Gastroesophageal sphincter (tissue), 4 donors: ENCODE measurements at regions not wholly inside any gene's neighbourhood (a gene's known extent, or its start where the extent isn't known, plus 50 kb on each side); places are given as distances from the start of the nearest gene placed in this dataset.
"Not testable (repeated sequence)": the region's sequence is repeated elsewhere in the genome, so short reads cannot be mapped to it uniquely, and the experiment has no call there.

Experiments
- ATAC-seq: fragments of 150-250 bp; one replicate; pipeline ENCODE4 v1.9.1; 2016; ENCODE audit warnings: mild to moderate bottlenecking, moderate library complexity
- H3K27ac ChIP-seq, 4 donors: fragments of 200-600 bp; sonication (generic) in 3 of 4; 1 replicate in 3 of 4; 2 replicates in 1 of 4; pipeline ENCODE4 v1.5.1; 2016 to 2019
- H3K27me3 ChIP-seq: fragments of 200-600 bp; sonication (generic); one replicate; pipeline ENCODE4 v1.5.1; 2019
- H3K36me3 ChIP-seq, 2 donors: fragments of 200-600 bp; sonication (generic); one replicate each; pipeline ENCODE4 v1.5.1; 2019; ENCODE audit warnings: control low read depth in 1 of 2
- H3K4me1 ChIP-seq, 3 donors: fragments of 200-600 bp; sonication (generic); 1 replicate in 2 of 3; 2 replicates in 1 of 3; pipeline ENCODE4 v1.5.1; 2016 to 2019; ENCODE audit warnings: control low read depth in 2 of 3
- H3K4me3 ChIP-seq, 2 donors: fragments of 200-600 bp; sonication (generic); one replicate each; pipeline ENCODE4 v1.5.1; 2019; ENCODE audit warnings: mild to moderate bottlenecking in 1 of 2, moderate library complexity in 1 of 2
- H3K9me3 ChIP-seq, 3 donors: fragments of 200-600 bp; sonication (generic); one replicate each; pipeline ENCODE4 v1.5.1; 2017 to 2019; ENCODE audit warnings: control low read depth in 2 of 3
- CTCF ChIP-seq, 4 experiments: fragments of 200-600 bp in 2 of 4; fragments of 450-650 bp in 2 of 4; sonication (generic) in 1 of 4; IDR thresholded peaks; one replicate each; pipeline ENCODE4 v1.5.1; 2017 to 2019; ENCODE audit warnings: antibody characterized with exemption in 4 of 4, mild to moderate bottlenecking in 2 of 4, moderate library complexity in 2 of 4
- EP300 ChIP-seq: sonication (generic); formaldehyde crosslinking; IDR thresholded peaks from one replicate; pipeline ENCODE4 v1.6.1; 2017; ENCODE audit warnings: antibody characterized with exemption, mild to moderate bottlenecking
- POLR2A ChIP-seq, 2 donors: fragments of 450-650 bp; IDR thresholded peaks; one replicate each; pipeline ENCODE4 v1.6.1; 2017; ENCODE audit warnings: antibody characterized with exemption in 2 of 2, mild to moderate bottlenecking in 2 of 2, moderate library complexity in 1 of 2
- POLR2AphosphoS5 ChIP-seq: sonication (generic); formaldehyde crosslinking; IDR thresholded peaks from one replicate; pipeline ENCODE4 v1.6.1; 2017; ENCODE audit warnings: antibody characterized with exemption
- WGBS, 2 donors: methylation state at CpG; one replicate each; pipeline ENCODE4 v1.1.5; 2018; ENCODE audit warnings: low coverage in 1 of 2; 5-methylcytosine and 5-hydroxymethylcytosine counted together

GRCh38 chr10:14421941-14422340 is 91.2 kb upstream of the FRMD4A start:
- no peaks in the 10 kb centered on the region for H3K36me3 ChIP-seq
- no peak overlapping the region for H3K4me3 ChIP-seq
- peaks cover 0 to 9% (median 0%) of the 10 kb centered on the region in 3 donors for H3K4me1 ChIP-seq
- H3K27me3 ChIP-seq, result no peaks in the 10 kb centered on the region
- no peaks in the 10 kb centered on the region for H3K9me3 ChIP-seq
- H3K27ac ChIP-seq, result no peak overlapping the region
- no peak for ATAC-seq
- TF ChIP-seq EP300 (no peak), POLR2A (IDR thresholded peaks at IDR 0.05) (no peak), CTCF (IDR thresholded peaks at IDR 0.05) (no peak), POLR2AphosphoS5 (no peak)
- 30 to 79% methylated on average over 2 to 3 of the region's 3 CpGs for WGBS, 2 donors

- not testable (repeated sequence) for H3K27ac ChIP-seq, ATAC-seq, H3K9me3 ChIP-seq, H3K27me3 ChIP-seq, H3K4me1 ChIP-seq, H3K36me3 ChIP-seq, H3K4me3 ChIP-seq
- 95 to 100% methylated on average over 2 of the region's 2 CpGs for WGBS, 2 donors
Measured at GRCh38 chr10:14417336-14417735, 86.6 kb upstream of the FRMD4A start.

DNA sequence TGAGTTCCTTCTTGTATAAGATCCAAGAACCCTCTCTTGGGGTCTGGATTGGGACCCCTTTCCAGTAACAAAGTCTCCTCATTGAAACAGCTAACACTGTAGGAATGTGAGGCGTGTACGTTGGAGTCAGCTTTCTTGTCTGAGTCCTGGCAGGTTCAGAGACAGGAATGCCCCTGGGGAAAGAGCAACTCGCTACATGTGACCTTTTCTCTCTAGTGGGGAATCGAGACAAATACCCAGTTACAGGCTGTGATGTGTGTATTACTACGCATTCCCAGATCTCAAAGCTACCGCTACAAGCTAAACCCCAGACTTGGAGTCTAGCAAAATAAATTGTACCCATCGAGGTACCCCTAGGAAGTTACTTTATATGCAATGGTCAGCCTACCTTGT is 85.6 kb upstream of the FRMD4A start:
- TF ChIP-seq EP300 (no peak), POLR2AphosphoS5 (no peak), POLR2A (IDR thresholded peaks at IDR 0.05) (no peak), CTCF (IDR thresholded peaks at IDR 0.05) (no peak)
- Histone ChIP-seq H3K27me3 (no peaks in the 10 kb centered on the region), H3K27ac (no peak overlapping the region), H3K4me3 (no peak overlapping the region), H3K36me3 (no peaks in the 10 kb centered on the region), H3K9me3 (no peaks in the 10 kb centered on the region), H3K4me1 (no peaks in the 10 kb centered on the region)
- WGBS, 2 donors, result 93 to 100% methylated on average over 3 to 5 of the region's 7 CpGs
- ATAC-seq, result no peak

GRCh38 chr10:14415676-14416307 is 85.1 kb upstream of the FRMD4A start:
- TF ChIP-seq EP300, result no peak
- TF ChIP-seq CTCF (IDR thresholded peaks at IDR 0.05), result no peak
- no peak for TF ChIP-seq POLR2AphosphoS5
- no peak for TF ChIP-seq POLR2A (IDR thresholded peaks at IDR 0.05)
- Histone ChIP-seq H3K4me3 (no peak overlapping the region), H3K9me3 (no peaks in the 10 kb centered on the region), H3K36me3 (no peaks in the 10 kb centered on the region), H3K27me3 (no peaks in the 10 kb centered on the region), H3K27ac (no peak overlapping the region), H3K4me1 (no peaks in the 10 kb centered on the region)
- 14 to 81% methylated on average over 1 to 4 of the region's 4 CpGs for WGBS, 2 donors
- ATAC-seq, result no peak

- H3K4me3 ChIP-seq, result no peak overlapping the region
- no peaks in the 10 kb centered on the region for H3K36me3 ChIP-seq
- no peaks in the 10 kb centered on the region for H3K9me3 ChIP-seq
- WGBS, 2 donors, result 74 to 90% methylated on average over 3 of the region's 3 CpGs
- no peak for TF ChIP-seq EP300
- no peak for TF ChIP-seq CTCF (IDR thresholded peaks at IDR 0.05)
- TF ChIP-seq POLR2A (IDR thresholded peaks at IDR 0.05), result no peak
- no peaks in the 10 kb centered on the region for H3K27me3 ChIP-seq
- no peak for ATAC-seq
- H3K27ac ChIP-seq, result no peak overlapping the region
- H3K4me1 ChIP-seq, result no peaks in the 10 kb centered on the region
Measured at GRCh38 chr10:14414901-14415300, 84.2 kb upstream of the FRMD4A start.
